IMR-90 (cell line): ENCODE measurements at regions not wholly inside any gene's neighbourhood (a gene's known extent, or its start where the extent isn't known, plus 50 kb on each side); places are given as distances from the start of the nearest gene placed in this dataset.
"Not testable (repeated sequence)": the region's sequence is repeated elsewhere in the genome, so short reads cannot be mapped to it uniquely, and the experiment has no call there.

Experiments used
- ATAC-seq: fragments of 200-7000 bp; cut with Tn5 transposase; 2 replicates; pipeline ENCODE4 v1.9.1; 2020; ENCODE audit warnings: low read depth, mild to moderate bottlenecking, moderate library complexity
- BruUV-seq: library from RNA; stranded (reverse); fragments of 400-500 nt; replicated peaks from 2 replicates; lab custom pipeline; 2021; lab: Mats Ljungman, UMichigan
- CTCF ChIA-PET: fragments of 300-600 bp; formaldehyde crosslinking; extraction: SDS; loops from one replicate; lab custom pipeline; 2021; ENCODE audit warnings: antibody characterized with exemption; lab: Yijun Ruan, JAX
- POLR2A ChIA-PET: fragments of 300-600 bp; sonication (Branson Sonifier 250); formaldehyde crosslinking; loops from one replicate; lab custom pipeline; 2022; ENCODE audit warnings: antibody characterized with exemption; ENCODE audit not compliant: unreplicated experiment; lab: Charles Lee
- DNase-seq: peaks from one replicate; pipeline ENCODE4 v3.0.0; 2013
- H2AFZ ChIP-seq: replicated peaks from 2 replicates; pipeline ENCODE3; 2013; ENCODE audit warnings: low read length, mild to moderate bottlenecking; ENCODE audit not compliant: poor library complexity
- H2AK5ac ChIP-seq: 2 replicates; pipeline ENCODE4 v1.6.1; 2013; ENCODE audit warnings: low read depth, low read length, inconsistent platforms
- H2AK9ac ChIP-seq: replicated peaks from 2 replicates; pipeline ENCODE3; 2013; ENCODE audit warnings: mild to moderate bottlenecking, low read depth, low read length, moderate library complexity; ENCODE audit not compliant: poor library complexity
- H2BK120ac ChIP-seq: 2 replicates; pipeline ENCODE4 v1.6.1; 2013; ENCODE audit warnings: low read depth, low read length, inconsistent platforms
- H2BK15ac ChIP-seq: 3 replicates; pipeline ENCODE4 v1.6.1; 2013; ENCODE audit warnings: low read depth, low read length, inconsistent platforms
- H2BK20ac ChIP-seq: 2 replicates; pipeline ENCODE4 v1.6.1; 2013; ENCODE audit warnings: low read depth, mild to moderate bottlenecking, inconsistent platforms, low read length, moderate library complexity
- H2BK5ac ChIP-seq: 2 replicates; pipeline ENCODE4 v1.6.1; 2013; ENCODE audit warnings: mild to moderate bottlenecking, low read depth, low read length, inconsistent platforms; ENCODE audit not compliant: poor library complexity, severe bottlenecking
- H3K14ac ChIP-seq: replicated peaks from 2 replicates; pipeline ENCODE4 v1.6.1; 2013; ENCODE audit warnings: low read depth, low read length, inconsistent platforms
- H3K18ac ChIP-seq: 2 replicates; pipeline ENCODE4 v1.6.1; 2013; ENCODE audit warnings: low read depth, low read length, control low read depth
- H3K23ac ChIP-seq: 2 replicates; pipeline ENCODE4 v1.6.1; 2013; ENCODE audit warnings: low read depth, low read length, inconsistent platforms
- H3K27ac ChIP-seq: 2 replicates; pipeline ENCODE4 v1.5.1; 2013; ENCODE audit warnings: mild to moderate bottlenecking, control low read depth, low read length; ENCODE audit not compliant: insufficient read depth
- H3K27me3 ChIP-seq: 2 replicates; pipeline ENCODE4 v1.6.1; 2013; ENCODE audit warnings: low read length; ENCODE audit not compliant: control insufficient read depth, insufficient read depth
- H3K36me3 ChIP-seq: 2 replicates; pipeline ENCODE4 v1.6.1; 2013; ENCODE audit warnings: low read length, mixed read lengths; ENCODE audit not compliant: control insufficient read depth, insufficient read depth
- H3K4ac ChIP-seq: 2 replicates; pipeline ENCODE4 v1.6.1; 2013; ENCODE audit warnings: low read depth, low read length, inconsistent platforms
- H3K4me1 ChIP-seq: 2 replicates; pipeline ENCODE4 v1.6.1; 2013; ENCODE audit warnings: low read length, mixed read lengths; ENCODE audit not compliant: control insufficient read depth, insufficient read depth
- H3K4me2 ChIP-seq: 2 replicates; pipeline ENCODE4 v1.6.1; 2013; ENCODE audit warnings: low read depth, mild to moderate bottlenecking, control low read depth, low read length, moderate library complexity
- H3K4me3 ChIP-seq: 2 replicates; pipeline ENCODE4 v1.5.1; 2013; ENCODE audit warnings: low read depth, mild to moderate bottlenecking, control low read depth, low read length, moderate library complexity; ENCODE audit not compliant: insufficient read depth
- H3K56ac ChIP-seq: 2 replicates; pipeline ENCODE4 v1.6.1; 2013; ENCODE audit warnings: low read length, inconsistent platforms; ENCODE audit not compliant: insufficient read depth; ENCODE audit errors: extremely low read depth
- H3K79me1 ChIP-seq, 2 experiments: 2 replicates each; pipeline ENCODE4 v1.6.1; 2013; ENCODE audit warnings: low read length in 2 of 2, inconsistent platforms in 1 of 2, low read depth in 1 of 2
- H3K9ac ChIP-seq: 2 replicates; pipeline ENCODE4 v1.6.1; 2013; ENCODE audit warnings: low read depth, low read length, control low read depth
- H3K9me1 ChIP-seq: 2 replicates; pipeline ENCODE4 v1.6.1; 2013; ENCODE audit warnings: low read length, inconsistent platforms; ENCODE audit not compliant: insufficient read depth
- H3K9me3 ChIP-seq: 2 replicates; pipeline ENCODE4 v1.6.1; 2013; ENCODE audit warnings: low read length; ENCODE audit not compliant: control insufficient read depth, insufficient read depth
- H4K20me1 ChIP-seq: 2 replicates; pipeline ENCODE4 v1.6.1; 2013; ENCODE audit warnings: low read length, inconsistent platforms; ENCODE audit not compliant: insufficient read depth
- H4K5ac ChIP-seq: 2 replicates; pipeline ENCODE4 v1.6.1; 2013; ENCODE audit warnings: mild to moderate bottlenecking, low read depth, low read length, control low read depth
- H4K8ac ChIP-seq, 2 experiments: 2 replicates each; pipeline ENCODE4 v1.6.1; 2013; ENCODE audit warnings: low read depth in 2 of 2, low read length in 2 of 2, control low read depth in 1 of 2, inconsistent platforms in 1 of 2
- H4K91ac ChIP-seq: 2 replicates; pipeline ENCODE4 v1.6.1; 2013; ENCODE audit warnings: low read depth, low read length, inconsistent platforms; ENCODE audit not compliant: insufficient read depth
- WGBS, 2 experiments: methylation state at CpG; one replicate each; pipeline versions ENCODE4 v1.1.5 to v1.1.7; 2013; ENCODE audit warnings: missing lambda C conversion rate in 2 of 2; ENCODE audit not compliant: insufficient read length in 1 of 2; ENCODE audit errors: extremely low coverage in 2 of 2; 5-methylcytosine and 5-hydroxymethylcytosine counted together
- dilution Hi-C: fragments of 300-500 bp; cut with HindIII; formaldehyde crosslinking; loops from one replicate; pipeline ENCODE4 v1.14.3; 2018; ENCODE audit warnings: low sequenced_read_pairs; ENCODE audit not compliant: unreplicated experiment
- in situ Hi-C: fragments of 300-500 bp; cut with MboI; formaldehyde crosslinking; loops from 3 replicates; pipeline ENCODE4 v1.14.3; 2019; ENCODE audit warnings: low sequenced_read_pairs, inconsistent platforms, mixed read lengths
- intact Hi-C: fragments of 100-400 bp; cut with micrococcal nuclease; formaldehyde crosslinking; loops from 2 replicates; pipeline ENCODE4 v1.10.0; 2022

DNA sequence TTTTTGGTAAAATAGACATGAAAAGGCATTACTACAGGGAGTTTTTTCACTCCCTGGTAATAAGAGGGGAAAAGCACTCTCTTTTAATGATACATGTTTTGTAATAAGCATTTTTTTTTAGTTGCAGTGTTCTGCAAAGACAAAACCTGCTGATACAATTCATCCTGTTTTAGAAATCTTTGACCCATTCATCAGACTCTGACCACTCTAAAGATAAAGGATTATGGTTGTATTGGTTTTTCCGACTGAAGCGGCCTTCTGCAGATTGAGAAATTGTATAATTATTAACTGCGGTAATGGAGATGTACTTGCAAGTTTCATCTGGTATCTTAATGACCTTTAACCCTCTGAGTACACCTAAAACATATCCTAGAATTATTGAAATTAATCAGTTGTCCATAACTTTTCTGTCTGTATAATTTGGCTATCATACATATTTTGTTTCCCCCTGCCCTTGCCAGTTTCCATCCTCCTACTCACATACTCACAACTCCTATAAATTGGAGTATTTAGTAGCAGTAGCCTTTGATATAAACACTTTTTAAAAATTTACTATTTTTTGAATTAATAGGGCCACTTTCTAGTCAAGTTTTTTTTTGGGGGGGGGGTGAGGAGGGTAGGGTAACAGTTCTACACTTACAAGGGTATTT lies 79.4 kb downstream of the SYT15B start:
- H2AK9ac ChIP-seq, H3K27me3 ChIP-seq, H2BK20ac ChIP-seq, dilution Hi-C loops, H4K8ac ChIP-seq, H2BK15ac ChIP-seq, H3K9me3 ChIP-seq, H2AK5ac ChIP-seq, H3K27ac ChIP-seq, POLR2A ChIA-PET, H3K23ac ChIP-seq, H4K5ac ChIP-seq, H4K91ac ChIP-seq, H3K79me1 ChIP-seq, CTCF ChIA-PET, H4K20me1 ChIP-seq, H3K4me1 ChIP-seq, H3K36me3 ChIP-seq, H2BK120ac ChIP-seq, BruUV-seq, H3K14ac ChIP-seq, H3K4me3 ChIP-seq, H2BK5ac ChIP-seq, H3K56ac ChIP-seq, DNase-seq, H2AFZ ChIP-seq, H3K4me2 ChIP-seq, H3K9me1 ChIP-seq, intact Hi-C loops, H3K4ac ChIP-seq, in situ Hi-C loops, H3K9ac ChIP-seq, H3K18ac ChIP-seq, ATAC-seq: not testable (repeated sequence)
- WGBS, 2 experiments: no CpG with 5 or more reads among the region's 3 CpGs

DNA sequence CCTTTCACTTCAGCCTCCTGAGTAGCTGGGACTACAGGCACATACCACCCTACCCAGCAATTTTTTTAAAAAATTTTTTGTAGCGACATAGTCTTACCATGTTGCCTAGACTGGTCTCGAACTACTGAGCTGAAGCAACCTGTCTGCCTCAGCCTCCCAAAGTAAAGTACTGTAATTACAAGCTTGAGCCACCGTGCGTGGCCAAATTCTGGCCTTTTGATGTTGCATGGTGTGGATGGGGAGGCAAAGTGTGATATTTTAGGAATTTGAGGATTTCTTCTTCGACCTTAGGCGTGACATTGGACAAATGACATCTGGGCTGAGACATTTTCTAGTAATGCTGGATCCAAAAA lies 81.8 kb downstream of the SYT15B start:
- ATAC-seq, H3K18ac ChIP-seq, H3K9me1 ChIP-seq, H2AK5ac ChIP-seq, H3K9ac ChIP-seq, H2BK20ac ChIP-seq, in situ Hi-C loops, H2BK120ac ChIP-seq, POLR2A ChIA-PET, BruUV-seq, H3K4me2 ChIP-seq, H3K36me3 ChIP-seq, H3K9me3 ChIP-seq, intact Hi-C loops, H2BK5ac ChIP-seq, H2BK15ac ChIP-seq, H4K91ac ChIP-seq, H3K4ac ChIP-seq, H3K14ac ChIP-seq, H4K5ac ChIP-seq, dilution Hi-C loops, H3K4me1 ChIP-seq, H2AK9ac ChIP-seq, CTCF ChIA-PET, H4K8ac ChIP-seq, H3K27me3 ChIP-seq, H2AFZ ChIP-seq, H3K27ac ChIP-seq, DNase-seq, H4K20me1 ChIP-seq, H3K4me3 ChIP-seq, H3K79me1 ChIP-seq, H3K23ac ChIP-seq, H3K56ac ChIP-seq: not testable (repeated sequence)
- no CpG with 5 or more reads among the region's 6 CpGs for WGBS, 2 experiments
